IMR-90 (cell line): ENCODE measurements at regions not wholly inside any gene's neighbourhood (a gene's known extent, or its start where the extent isn't known, plus 50 kb on each side); places are given as distances from the start of the nearest gene placed in this dataset.

Source experiments
- ATAC-seq: fragments of 200-7000 bp; cut with Tn5 transposase; 2 replicates; pipeline ENCODE4 v1.9.1; 2020; ENCODE audit warnings: low read depth, mild to moderate bottlenecking, moderate library complexity
- BruUV-seq: library from RNA; stranded (reverse); fragments of 400-500 nt; replicated peaks from 2 replicates; lab custom pipeline; 2021; lab: Mats Ljungman, UMichigan
- CTCF ChIA-PET: fragments of 300-600 bp; formaldehyde crosslinking; extraction: SDS; loops from one replicate; lab custom pipeline; 2021; ENCODE audit warnings: antibody characterized with exemption; lab: Yijun Ruan, JAX
- POLR2A ChIA-PET: fragments of 300-600 bp; sonication (Branson Sonifier 250); formaldehyde crosslinking; loops from one replicate; lab custom pipeline; 2022; ENCODE audit warnings: antibody characterized with exemption; ENCODE audit not compliant: unreplicated experiment; lab: Charles Lee
- DNase-seq: peaks from one replicate; pipeline ENCODE4 v3.0.0; 2013
- H2AFZ ChIP-seq: replicated peaks from 2 replicates; pipeline ENCODE3; 2013; ENCODE audit warnings: low read length, mild to moderate bottlenecking; ENCODE audit not compliant: poor library complexity
- H2AK5ac ChIP-seq: 2 replicates; pipeline ENCODE4 v1.6.1; 2013; ENCODE audit warnings: low read depth, low read length, inconsistent platforms
- H2AK9ac ChIP-seq: replicated peaks from 2 replicates; pipeline ENCODE3; 2013; ENCODE audit warnings: mild to moderate bottlenecking, low read depth, low read length, moderate library complexity; ENCODE audit not compliant: poor library complexity
- H2BK120ac ChIP-seq: 2 replicates; pipeline ENCODE4 v1.6.1; 2013; ENCODE audit warnings: low read depth, low read length, inconsistent platforms
- H2BK15ac ChIP-seq: 3 replicates; pipeline ENCODE4 v1.6.1; 2013; ENCODE audit warnings: low read depth, low read length, inconsistent platforms
- H2BK20ac ChIP-seq: 2 replicates; pipeline ENCODE4 v1.6.1; 2013; ENCODE audit warnings: low read depth, mild to moderate bottlenecking, inconsistent platforms, low read length, moderate library complexity
- H2BK5ac ChIP-seq: 2 replicates; pipeline ENCODE4 v1.6.1; 2013; ENCODE audit warnings: mild to moderate bottlenecking, low read depth, low read length, inconsistent platforms; ENCODE audit not compliant: poor library complexity, severe bottlenecking
- H3K14ac ChIP-seq: replicated peaks from 2 replicates; pipeline ENCODE4 v1.6.1; 2013; ENCODE audit warnings: low read depth, low read length, inconsistent platforms
- H3K18ac ChIP-seq: 2 replicates; pipeline ENCODE4 v1.6.1; 2013; ENCODE audit warnings: low read depth, low read length, control low read depth
- H3K23ac ChIP-seq: 2 replicates; pipeline ENCODE4 v1.6.1; 2013; ENCODE audit warnings: low read depth, low read length, inconsistent platforms
- H3K27ac ChIP-seq: 2 replicates; pipeline ENCODE4 v1.5.1; 2013; ENCODE audit warnings: mild to moderate bottlenecking, control low read depth, low read length; ENCODE audit not compliant: insufficient read depth
- H3K27me3 ChIP-seq: 2 replicates; pipeline ENCODE4 v1.6.1; 2013; ENCODE audit warnings: low read length; ENCODE audit not compliant: control insufficient read depth, insufficient read depth
- H3K36me3 ChIP-seq: 2 replicates; pipeline ENCODE4 v1.6.1; 2013; ENCODE audit warnings: low read length, mixed read lengths; ENCODE audit not compliant: control insufficient read depth, insufficient read depth
- H3K4ac ChIP-seq: 2 replicates; pipeline ENCODE4 v1.6.1; 2013; ENCODE audit warnings: low read depth, low read length, inconsistent platforms
- H3K4me1 ChIP-seq: 2 replicates; pipeline ENCODE4 v1.6.1; 2013; ENCODE audit warnings: low read length, mixed read lengths; ENCODE audit not compliant: control insufficient read depth, insufficient read depth
- H3K4me2 ChIP-seq: 2 replicates; pipeline ENCODE4 v1.6.1; 2013; ENCODE audit warnings: low read depth, mild to moderate bottlenecking, control low read depth, low read length, moderate library complexity
- H3K4me3 ChIP-seq: 2 replicates; pipeline ENCODE4 v1.5.1; 2013; ENCODE audit warnings: low read depth, mild to moderate bottlenecking, control low read depth, low read length, moderate library complexity; ENCODE audit not compliant: insufficient read depth
- H3K56ac ChIP-seq: 2 replicates; pipeline ENCODE4 v1.6.1; 2013; ENCODE audit warnings: low read length, inconsistent platforms; ENCODE audit not compliant: insufficient read depth; ENCODE audit errors: extremely low read depth
- H3K79me1 ChIP-seq, 2 experiments: 2 replicates each; pipeline ENCODE4 v1.6.1; 2013; ENCODE audit warnings: low read length in 2 of 2, inconsistent platforms in 1 of 2, low read depth in 1 of 2
- H3K9ac ChIP-seq: 2 replicates; pipeline ENCODE4 v1.6.1; 2013; ENCODE audit warnings: low read depth, low read length, control low read depth
- H3K9me1 ChIP-seq: 2 replicates; pipeline ENCODE4 v1.6.1; 2013; ENCODE audit warnings: low read length, inconsistent platforms; ENCODE audit not compliant: insufficient read depth
- H3K9me3 ChIP-seq: 2 replicates; pipeline ENCODE4 v1.6.1; 2013; ENCODE audit warnings: low read length; ENCODE audit not compliant: control insufficient read depth, insufficient read depth
- H4K20me1 ChIP-seq: 2 replicates; pipeline ENCODE4 v1.6.1; 2013; ENCODE audit warnings: low read length, inconsistent platforms; ENCODE audit not compliant: insufficient read depth
- H4K5ac ChIP-seq: 2 replicates; pipeline ENCODE4 v1.6.1; 2013; ENCODE audit warnings: mild to moderate bottlenecking, low read depth, low read length, control low read depth
- H4K8ac ChIP-seq, 2 experiments: 2 replicates each; pipeline ENCODE4 v1.6.1; 2013; ENCODE audit warnings: low read depth in 2 of 2, low read length in 2 of 2, control low read depth in 1 of 2, inconsistent platforms in 1 of 2
- H4K91ac ChIP-seq: 2 replicates; pipeline ENCODE4 v1.6.1; 2013; ENCODE audit warnings: low read depth, low read length, inconsistent platforms; ENCODE audit not compliant: insufficient read depth
- CTCF ChIP-seq: conservative IDR thresholded peaks from 2 replicates; pipeline ENCODE4 v1.5.1; 2012; ENCODE audit warnings: mild to moderate bottlenecking, low read depth, low read length, improper control_type of control experiment
- MAZ ChIP-seq: IDR thresholded peaks from 2 replicates; pipeline ENCODE4 v1.6.1; 2012; ENCODE audit warnings: low read depth, mild to moderate bottlenecking, low read length, improper control_type of control experiment, moderate library complexity, borderline replicate concordance
- NFE2L2 ChIP-seq: fragments of 150-350 bp; IDR thresholded peaks from 2 replicates; pipeline ENCODE4 v1.6.1; 2016; ENCODE audit warnings: low read depth, mild to moderate bottlenecking, low read length
- RFX5 ChIP-seq: IDR thresholded peaks from 2 replicates; pipeline ENCODE4 v1.8.0; 2012; ENCODE audit warnings: low read depth, mild to moderate bottlenecking, low read length, moderate library complexity
- SMC3 ChIP-seq: fragments of 150-350 bp; IDR thresholded peaks from 2 replicates; pipeline ENCODE4 v1.6.1; 2016; ENCODE audit warnings: low read depth, mild to moderate bottlenecking, antibody characterized with exemption, low read length, moderate library complexity
- WGBS, 2 experiments: methylation state at CpG; one replicate each; pipeline versions ENCODE4 v1.1.5 to v1.1.7; 2013; ENCODE audit warnings: missing lambda C conversion rate in 2 of 2; ENCODE audit not compliant: insufficient read length in 1 of 2; ENCODE audit errors: extremely low coverage in 2 of 2; 5-methylcytosine and 5-hydroxymethylcytosine counted together
- dilution Hi-C: fragments of 300-500 bp; cut with HindIII; formaldehyde crosslinking; loops from one replicate; pipeline ENCODE4 v1.14.3; 2018; ENCODE audit warnings: low sequenced_read_pairs; ENCODE audit not compliant: unreplicated experiment
- in situ Hi-C: fragments of 300-500 bp; cut with MboI; formaldehyde crosslinking; loops from 3 replicates; pipeline ENCODE4 v1.14.3; 2019; ENCODE audit warnings: low sequenced_read_pairs, inconsistent platforms, mixed read lengths
- intact Hi-C: fragments of 100-400 bp; cut with micrococcal nuclease; formaldehyde crosslinking; loops from 2 replicates; pipeline ENCODE4 v1.10.0; 2022

- dilution Hi-C loops (no loop called here), intact Hi-C loops (no loop called here), in situ Hi-C loops (no loop called here)
- H4K91ac ChIP-seq: no peak overlapping the region
- no peak overlapping the region for H2AFZ ChIP-seq
- no peak overlapping the region for H2BK15ac ChIP-seq
- no peak overlapping the region for H2BK5ac ChIP-seq
- H3K4me1 ChIP-seq: no peaks in the 10 kb centered on the region
- ChIA-PET CTCF (interaction anchor here (0.5 kb wide), 1 partner anchor 29 kb away, joined by 3 read pairs; no protein-coding TSS in a partner anchor), POLR2A (no interaction called here)
- no peak overlapping the region for H2BK120ac ChIP-seq
- TF ChIP-seq MAZ (no peak), NFE2L2 (no peak), SMC3 (no peak), CTCF (no peak), RFX5 (no peak)
- no TSS peak for BruUV-seq
- H2AK9ac ChIP-seq: no peak overlapping the region
- no peak overlapping the region for H3K4me3 ChIP-seq
- ATAC-seq: no peak
- no peaks in the 10 kb centered on the region for H4K20me1 ChIP-seq
- H3K18ac ChIP-seq: no peak overlapping the region
- no peak overlapping the region for H2BK20ac ChIP-seq
- no peaks in the 10 kb centered on the region for H3K79me1 ChIP-seq
- no peak for DNase-seq
- no peak overlapping the region for H3K9ac ChIP-seq
- no peak overlapping the region for H3K56ac ChIP-seq
- H3K9me3 ChIP-seq: peaks cover 2% of the 10 kb centered on the region; the same call in 1 of the 2 replicates
- no peak overlapping the region for H4K5ac ChIP-seq
- no peak overlapping the region for H3K4me2 ChIP-seq
- H3K23ac ChIP-seq: no peak overlapping the region
- H3K4ac ChIP-seq: no peak overlapping the region
- 100% methylated on average over 1 of the region's 7 CpGs; no CpG with 5 or more reads in 1 of the 2 experiments for WGBS, 2 experiments
- H2AK5ac ChIP-seq: no peak overlapping the region
- no peak overlapping the region for H3K14ac ChIP-seq
- H3K27me3 ChIP-seq: no peaks in the 10 kb centered on the region
- no peak overlapping the region for H3K27ac ChIP-seq
- H3K9me1 ChIP-seq: no peaks in the 10 kb centered on the region
- H3K36me3 ChIP-seq: no peaks in the 10 kb centered on the region
- H4K8ac ChIP-seq: no peak overlapping the region
Measured at GRCh38 chr16:77057161-77057774, 133.7 kb upstream of the MON1B start.
